MG63 (cell line): ENCODE measurements at regions not wholly inside any gene's neighbourhood (a gene's known extent, or its start where the extent isn't known, plus 50 kb on each side); places are given as distances from the start of the nearest gene placed in this dataset.

Experiments
- DNase-seq: peaks from one replicate; pipeline ENCODE4 v3.0.0-alpha.2; 2020
- H3K27me3 ChIP-seq: fragments of 250-450 bp; sonication (Bioruptor Pico); 2 replicates; pipeline ENCODE4 v1.5.1; 2020; ENCODE audit warnings: mild to moderate bottlenecking, moderate library complexity
- H3K36me3 ChIP-seq: fragments of 250-450 bp; sonication (Bioruptor Pico); 2 replicates; pipeline ENCODE4 v1.5.1; 2020; ENCODE audit warnings: mild to moderate bottlenecking, moderate library complexity
- H3K4me3 ChIP-seq: fragments of 250-450 bp; sonication (Bioruptor Pico); 2 replicates; pipeline ENCODE4 v1.5.1; 2020; ENCODE audit warnings: mild to moderate bottlenecking, moderate library complexity
- H3K9me3 ChIP-seq: fragments of 250-450 bp; sonication (Bioruptor Pico); 2 replicates; pipeline ENCODE4 v1.5.1; 2020; ENCODE audit warnings: mild to moderate bottlenecking, moderate library complexity

- Histone ChIP-seq H3K36me3 (no peaks in the 10 kb centered on the region), H3K27me3 (no peaks in the 10 kb centered on the region; the same call in 1 of the 2 replicates), H3K4me3 (no peak overlapping the region), H3K9me3 (no peaks in the 10 kb centered on the region)
- no peak for DNase-seq
Observed at GRCh38 chr13:32851083-32852069, 164.8 kb upstream of the KL start.

GRCh38 chr13:32852526-32852925 lies 163.7 kb upstream of the KL start:
- no peak overlapping the region for H3K4me3 ChIP-seq
- DNase-seq: no peak
- no peaks in the 10 kb centered on the region for H3K36me3 ChIP-seq
- H3K27me3 ChIP-seq: no peaks in the 10 kb centered on the region; the same call in 1 of the 2 replicates
- H3K9me3 ChIP-seq: no peaks in the 10 kb centered on the region

GRCh38 chr13:32857077-32857476 lies 159.1 kb upstream of the KL start:
- Histone ChIP-seq H3K36me3 (no peaks in the 10 kb centered on the region), H3K9me3 (no peaks in the 10 kb centered on the region), H3K27me3 (no peaks in the 10 kb centered on the region; the same call in 1 of the 2 replicates), H3K4me3 (no peak overlapping the region)
- no peak for DNase-seq

- Histone ChIP-seq H3K36me3 (no peaks in the 10 kb centered on the region), H3K4me3 (no peak overlapping the region), H3K9me3 (no peaks in the 10 kb centered on the region), H3K27me3 (no peaks in the 10 kb centered on the region; the same call in 1 of the 2 replicates)
- no peak for DNase-seq
Observed at GRCh38 chr13:32857689-32858088, 158.5 kb upstream of the KL start.

- DNase-seq: no peak
- Histone ChIP-seq H3K4me3 (no peak overlapping the region), H3K36me3 (no peaks in the 10 kb centered on the region), H3K27me3 (no peaks in the 10 kb centered on the region), H3K9me3 (no peaks in the 10 kb centered on the region)
Observed at GRCh38 chr13:32859707-32860292, 156.4 kb upstream of the KL start.

GRCh38 chr13:32861304-32861703 lies 154.9 kb upstream of the KL start:
- DNase-seq: no peak
- Histone ChIP-seq H3K36me3 (no peaks in the 10 kb centered on the region), H3K9me3 (no peaks in the 10 kb centered on the region), H3K27me3 (no peaks in the 10 kb centered on the region), H3K4me3 (no peak overlapping the region)

- Histone ChIP-seq H3K9me3 (no peaks in the 10 kb centered on the region), H3K4me3 (no peak overlapping the region), H3K36me3 (no peaks in the 10 kb centered on the region), H3K27me3 (no peaks in the 10 kb centered on the region)
- no peak for DNase-seq
Observed at GRCh38 chr13:32863596-32863995, 152.6 kb upstream of the KL start.

- Histone ChIP-seq H3K4me3 (no peak overlapping the region), H3K9me3 (peaks cover 2% of the 10 kb centered on the region; the same call in 1 of the 2 replicates), H3K36me3 (no peaks in the 10 kb centered on the region), H3K27me3 (no peaks in the 10 kb centered on the region)
- DNase-seq: no peak
Observed at GRCh38 chr13:32866921-32867320, 149.3 kb upstream of the KL start.

- no peaks in the 10 kb centered on the region for H3K36me3 ChIP-seq
- H3K9me3 ChIP-seq: no peaks in the 10 kb centered on the region
- no peak for DNase-seq
- H3K4me3 ChIP-seq: no peak overlapping the region
- no peaks in the 10 kb centered on the region for H3K27me3 ChIP-seq
Observed at GRCh38 chr13:32877491-32877890, 138.7 kb upstream of the KL start.

GRCh38 chr13:32878163-32878562 lies 138.1 kb upstream of the KL start:
- DNase-seq: no peak
- H3K36me3 ChIP-seq: no peaks in the 10 kb centered on the region
- H3K4me3 ChIP-seq: no peak overlapping the region
- no peaks in the 10 kb centered on the region for H3K9me3 ChIP-seq
- H3K27me3 ChIP-seq: no peaks in the 10 kb centered on the region

- Histone ChIP-seq H3K36me3 (no peaks in the 10 kb centered on the region), H3K27me3 (no peaks in the 10 kb centered on the region), H3K9me3 (no peaks in the 10 kb centered on the region), H3K4me3 (no peak overlapping the region)
- DNase-seq: no peak
Observed at GRCh38 chr13:32880636-32881035, 135.6 kb upstream of the KL start.

- no peaks in the 10 kb centered on the region for H3K9me3 ChIP-seq
- DNase-seq: peak; percentile 44
- H3K36me3 ChIP-seq: no peaks in the 10 kb centered on the region
- no peaks in the 10 kb centered on the region for H3K27me3 ChIP-seq
- H3K4me3 ChIP-seq: no peak overlapping the region
Observed at GRCh38 chr13:32881074-32881776, 135.0 kb upstream of the KL start.

GRCh38 chr13:32881777-32882145 lies 134.5 kb upstream of the KL start:
- H3K27me3 ChIP-seq: no peaks in the 10 kb centered on the region
- no peak for DNase-seq
- H3K4me3 ChIP-seq: no peak overlapping the region
- H3K9me3 ChIP-seq: no peaks in the 10 kb centered on the region
- no peaks in the 10 kb centered on the region for H3K36me3 ChIP-seq

- H3K27me3 ChIP-seq: no peaks in the 10 kb centered on the region
- no peak overlapping the region for H3K4me3 ChIP-seq
- DNase-seq: no peak
- H3K9me3 ChIP-seq: peaks cover 3% of the 10 kb centered on the region; the same call in 1 of the 2 replicates
- H3K36me3 ChIP-seq: no peaks in the 10 kb centered on the region
Observed at GRCh38 chr13:32882691-32883090, 133.5 kb upstream of the KL start.

- H3K4me3 ChIP-seq: no peak overlapping the region
Observed at GRCh38 chr13:32883474-32883873, 132.7 kb upstream of the KL start.

GRCh38 chr13:32887617-32888016 lies 128.6 kb upstream of the KL start:
- H3K9me3 ChIP-seq: peaks cover 4% of the 10 kb centered on the region; the same call in 1 of the 2 replicates
- no peak overlapping the region for H3K4me3 ChIP-seq
- H3K36me3 ChIP-seq: no peaks in the 10 kb centered on the region
- DNase-seq: no peak
- H3K27me3 ChIP-seq: no peaks in the 10 kb centered on the region

More at GRCh38 chr13:32883474-32883873, 132.7 kb upstream of the KL start:
- DNase-seq: peak; percentile 44
- H3K9me3 ChIP-seq: peaks cover 4% of the 10 kb centered on the region; the same call in 1 of the 2 replicates
- no peaks in the 10 kb centered on the region for H3K36me3 ChIP-seq
- no peaks in the 10 kb centered on the region for H3K27me3 ChIP-seq

- no peak for DNase-seq
- H3K9me3 ChIP-seq: peaks cover 4% of the 10 kb centered on the region; the same call in 1 of the 2 replicates
- H3K4me3 ChIP-seq: no peak overlapping the region
- H3K27me3 ChIP-seq: no peaks in the 10 kb centered on the region
- H3K36me3 ChIP-seq: no peaks in the 10 kb centered on the region
Observed at GRCh38 chr13:32889986-32890565, 126.1 kb upstream of the KL start.
